ENCODE measurements at regions not wholly inside any gene's neighbourhood (a gene's known extent, or its start where the extent isn't known, plus 50 kb on each side); places are given as distances from the start of the nearest gene placed in this dataset.

GRCh38 chr20:39944861-39945260 lies 744.2 kb downstream of the MAFB start:
- DNase-seq (ENCODE audit: low read depth in 1 of 2, low spot score in 2 of 2), result no peak
- no peak overlapping the region for H4K5ac ChIP-seq (ENCODE audit: insufficient read length, low read depth, low read length)

More at GRCh38 chr20:39944861-39945260, 744.2 kb downstream of the MAFB start:
- H3K18ac ChIP-seq (ENCODE audit: extremely low read depth, low read length), result no peak overlapping the region
- H2BK15ac ChIP-seq (ENCODE audit: low read length), result no peak overlapping the region
- no peak overlapping the region for H2BK5ac ChIP-seq (ENCODE audit: low read depth, low read length)
- no peaks in the 10 kb centered on the region for H3K79me1 ChIP-seq (ENCODE audit: low read depth, low read length)
- H3K9ac ChIP-seq (replicated peaks in 1 of 4; ENCODE audit: extremely low read depth in 1 of 4, low read depth in 3 of 4, low read length in 3 of 4), result no peak overlapping the region
- no peak overlapping the region for H2AFZ ChIP-seq (ENCODE audit: low read length)
- H3K4me1 ChIP-seq (replicated peaks in 1 of 4; ENCODE audit: control insufficient read depth in 3 of 4, insufficient read depth in 4 of 4, low read length in 3 of 4), result no peaks in the 10 kb centered on the region
- H2BK120ac ChIP-seq (replicated peaks; ENCODE audit: low read depth, low read length), result no peak overlapping the region
- H3K14ac ChIP-seq (ENCODE audit: insufficient read length), result no peak overlapping the region
- no peaks in the 10 kb centered on the region for H3K27me3 ChIP-seq (replicated peaks in 1 of 4; ENCODE audit: control insufficient read depth in 3 of 4, extremely low read depth in 1 of 4, insufficient read depth in 3 of 4, low read length in 3 of 4)
- H3K27ac ChIP-seq (ENCODE audit: low read depth, low read length), result no peak overlapping the region
- ChIA-PET CTCF (ENCODE audit: partially characterized antibody) (no interaction called here), POLR2A (ENCODE audit: partially characterized antibody) (no interaction called here)
- H3K23me2 ChIP-seq (ENCODE audit: low read depth, low read length), result peaks cover 1% of the 10 kb centered on the region; the same call in 1 of the 2 replicates
- FAIRE-seq, result no peak
- H3K4me3 ChIP-seq (ENCODE audit: extremely low read depth in 1 of 4, insufficient read depth in 2 of 4, low read depth in 3 of 4, low read length in 4 of 4), result no peak overlapping the region
- H3K4me2 ChIP-seq (ENCODE audit: insufficient read depth in 1 of 2, low read depth in 2 of 2, low read length in 2 of 2), result no peak overlapping the region
- H3K79me2 ChIP-seq (ENCODE audit: control insufficient read depth in 1 of 2, insufficient read depth in 2 of 2, low read length in 2 of 2), result 0 out of 4 replicates have a peak, but pooled peaks cover 0 to 3% of the 10 kb centered on the region in 2 experiments
- no peaks in the 10 kb centered on the region for H4K20me1 ChIP-seq (replicated peaks in 1 of 2; ENCODE audit: control insufficient read depth in 1 of 2, insufficient read depth in 2 of 2, low read length in 2 of 2)
- H3K56ac ChIP-seq (replicated peaks; ENCODE audit: insufficient read length, low read depth, low read length), result no peak overlapping the region
- no peak overlapping the region for H4K8ac ChIP-seq (ENCODE audit: extremely low read depth, insufficient read depth, low read length)
- TF ChIP-seq TAF7 (optimal IDR thresholded peaks at IDR 0.05; ENCODE audit: borderline replicate concordance, low read depth, low read length) (no peak), ATF3 (IDR thresholded peaks at IDR 0.05; ENCODE audit: insufficient read depth, low read depth, low read length) (no peak), HDAC2 (IDR thresholded peaks at IDR 0.05; ENCODE audit: borderline replicate concordance in 1 of 2, low read depth in 2 of 2, low read length in 2 of 2) (no peak), SAP30 (IDR thresholded peaks at IDR 0.05; ENCODE audit: insufficient read depth, insufficient replicate concordance, low read length) (no peak), USF2 (IDR thresholded peaks at IDR 0.05; ENCODE audit: low read length) (no peak), ASH2L (IDR thresholded peaks at IDR 0.05; ENCODE audit: low read length) (no peak), E2F6 (IDR thresholded peaks at IDR 0.05) (no peak), SP4 (IDR thresholded peaks at IDR 0.05; ENCODE audit: low read length) (no peak), TEAD4 (IDR thresholded peaks at IDR 0.05; ENCODE audit: low read depth, low read length) (no peak), SIX5 (IDR thresholded peaks at IDR 0.05; ENCODE audit: low read depth, low read length) (no peak), NRF1 (IDR thresholded peaks at IDR 0.05; ENCODE audit: low read depth, low read length) (no peak), JUND (IDR thresholded peaks at IDR 0.05; ENCODE audit: low read length) (no peak)
- no peak overlapping the region for H2BK20ac ChIP-seq (ENCODE audit: low read length)
- no peak overlapping the region for H2BK12ac ChIP-seq (ENCODE audit: low read depth, low read length)
- no peak overlapping the region for H4K91ac ChIP-seq (replicated peaks; ENCODE audit: insufficient read length, low read length)
- H3K23ac ChIP-seq (ENCODE audit: insufficient read length), result no peak overlapping the region
- no peak overlapping the region for H2AK5ac ChIP-seq (ENCODE audit: low read depth, low read length)
- no peaks in the 10 kb centered on the region for H3K9me3 ChIP-seq (ENCODE audit: insufficient read depth in 2 of 2, low read depth in 1 of 2, low read length in 1 of 2)
- no peak overlapping the region for H3K4ac ChIP-seq (replicated peaks; ENCODE audit: insufficient read length, low read depth, low read length)
- no peaks in the 10 kb centered on the region; a peak in 1 of 8 replicates for H3K36me3 ChIP-seq (ENCODE audit: control insufficient read depth in 2 of 4, insufficient read depth in 4 of 4, low read length in 3 of 4)
